C4-2B (cell line): ENCODE measurements at regions not wholly inside any gene's neighbourhood (a gene's known extent, or its start where the extent isn't known, plus 50 kb on each side); places are given as distances from the start of the nearest gene placed in this dataset.

Source experiments
- ZFX ChIP-seq: fragments of 450-650 bp; IDR thresholded peaks from 2 replicates; pipeline ENCODE4 v1.6.1; 2017
- TF ChIP-seq, protein P1 (sequence below): fragments of 450-650 bp; conservative IDR thresholded peaks from 2 replicates; pipeline ENCODE4 v1.5.1; 2017; ENCODE audit warnings: mild to moderate bottlenecking

DNA sequence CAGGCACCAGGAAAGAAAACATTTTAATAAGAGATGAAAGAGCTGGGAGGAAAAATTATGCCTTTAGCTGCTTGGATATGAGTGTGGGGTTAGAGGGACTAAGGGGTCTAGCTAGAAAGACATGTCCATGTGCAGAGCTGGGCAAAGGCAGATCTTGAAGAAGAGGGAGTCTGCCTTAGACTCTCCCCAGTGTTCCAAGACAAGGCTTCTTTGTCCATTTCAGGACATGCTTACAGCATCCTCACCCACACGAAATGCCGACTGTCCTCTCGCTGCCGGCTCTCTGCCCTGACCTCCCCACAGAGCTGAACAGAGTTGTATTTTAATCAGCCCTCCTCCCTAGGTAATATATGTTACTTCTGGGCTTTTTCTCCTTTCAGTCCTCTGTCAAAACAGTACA, 100.7 kb upstream of the ATP1B1 start:
- TF ChIP-seq, protein P1, sequence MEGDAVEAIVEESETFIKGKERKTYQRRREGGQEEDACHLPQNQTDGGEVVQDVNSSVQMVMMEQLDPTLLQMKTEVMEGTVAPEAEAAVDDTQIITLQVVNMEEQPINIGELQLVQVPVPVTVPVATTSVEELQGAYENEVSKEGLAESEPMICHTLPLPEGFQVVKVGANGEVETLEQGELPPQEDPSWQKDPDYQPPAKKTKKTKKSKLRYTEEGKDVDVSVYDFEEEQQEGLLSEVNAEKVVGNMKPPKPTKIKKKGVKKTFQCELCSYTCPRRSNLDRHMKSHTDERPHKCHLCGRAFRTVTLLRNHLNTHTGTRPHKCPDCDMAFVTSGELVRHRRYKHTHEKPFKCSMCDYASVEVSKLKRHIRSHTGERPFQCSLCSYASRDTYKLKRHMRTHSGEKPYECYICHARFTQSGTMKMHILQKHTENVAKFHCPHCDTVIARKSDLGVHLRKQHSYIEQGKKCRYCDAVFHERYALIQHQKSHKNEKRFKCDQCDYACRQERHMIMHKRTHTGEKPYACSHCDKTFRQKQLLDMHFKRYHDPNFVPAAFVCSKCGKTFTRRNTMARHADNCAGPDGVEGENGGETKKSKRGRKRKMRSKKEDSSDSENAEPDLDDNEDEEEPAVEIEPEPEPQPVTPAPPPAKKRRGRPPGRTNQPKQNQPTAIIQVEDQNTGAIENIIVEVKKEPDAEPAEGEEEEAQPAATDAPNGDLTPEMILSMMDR = no peak
- no peak for TF ChIP-seq ZFX
